HEK293 (cell line): ENCODE measurements at regions not wholly inside any gene's neighbourhood (a gene's known extent, or its start where the extent isn't known, plus 50 kb on each side); places are given as distances from the start of the nearest gene placed in this dataset.

Experiments
- KLF17 ChIP-seq: fragments of 450-650 bp; formaldehyde crosslinking; IDR thresholded peaks from 2 replicates; pipeline ENCODE4 v1.5.1; 2016; ENCODE audit warnings: missing biosample characterization, missing genetic modification characterization
- KLF7 ChIP-seq: fragments of 450-650 bp; formaldehyde crosslinking; IDR thresholded peaks from 2 replicates; pipeline ENCODE4 v1.5.1; 2016; ENCODE audit warnings: missing biosample characterization, missing genetic modification characterization, borderline replicate concordance
- KLF9 ChIP-seq: fragments of 450-650 bp; formaldehyde crosslinking; IDR thresholded peaks from 2 replicates; pipeline ENCODE4 v1.5.1; 2016; ENCODE audit warnings: missing biosample characterization, missing genetic modification characterization, low read depth
- ZFP37 ChIP-seq: fragments of 450-650 bp; formaldehyde crosslinking; IDR thresholded peaks from 2 replicates; pipeline ENCODE4 v1.5.1; 2016; ENCODE audit warnings: missing biosample characterization, missing genetic modification characterization
- ZNF140 ChIP-seq: fragments of 450-650 bp; formaldehyde crosslinking; IDR thresholded peaks from 2 replicates; pipeline ENCODE4 v1.5.1; 2016; ENCODE audit warnings: missing biosample characterization, missing genetic modification characterization
- ZNF16 ChIP-seq: fragments of 450-650 bp; formaldehyde crosslinking; IDR thresholded peaks from 2 replicates; pipeline ENCODE4 v1.5.1; 2016; ENCODE audit warnings: low read depth, missing biosample characterization, missing genetic modification characterization
- ZNF274 ChIP-seq, 2 experiments: fragments of 200-500 bp in 1 of 2; fragments of 450-650 bp in 1 of 2; sonication (Bioruptor generic) in 1 of 2; formaldehyde crosslinking in 1 of 2; IDR thresholded peaks; 2 replicates each; pipeline versions ENCODE4 v1.5.1 to v1.6.1; 2014 to 2016; ENCODE audit warnings: borderline replicate concordance in 1 of 2, inconsistent platforms in 1 of 2, low read length in 1 of 2, missing biosample characterization in 1 of 2, missing genetic modification characterization in 1 of 2
- ZNF426 ChIP-seq: fragments of 450-650 bp; formaldehyde crosslinking; IDR thresholded peaks from 2 replicates; pipeline ENCODE4 v1.5.1; 2017; ENCODE audit warnings: missing biosample characterization, missing genetic modification characterization, mild to moderate bottlenecking, inconsistent platforms, moderate library complexity
- ZNF549 ChIP-seq: fragments of 450-650 bp; IDR thresholded peaks from 2 replicates; pipeline ENCODE4 v1.5.1; 2018; ENCODE audit warnings: missing biosample characterization, missing genetic modification characterization, mild to moderate bottlenecking, inconsistent platforms, moderate library complexity
- ZNF792 ChIP-seq: fragments of 450-650 bp; formaldehyde crosslinking; IDR thresholded peaks from 2 replicates; pipeline ENCODE4 v1.5.1; 2016; ENCODE audit warnings: missing biosample characterization, missing genetic modification characterization
- ZNF843 ChIP-seq: fragments of 450-650 bp; formaldehyde crosslinking; IDR thresholded peaks from 2 replicates; pipeline ENCODE4 v1.5.1; 2016; ENCODE audit warnings: missing biosample characterization, missing genetic modification characterization
- TF ChIP-seq, protein P1 (sequence below): fragments of 450-650 bp; formaldehyde crosslinking; IDR thresholded peaks from 2 replicates; pipeline ENCODE4 v1.5.1; 2016; ENCODE audit warnings: missing biosample characterization, missing genetic modification characterization
- TF ChIP-seq, protein P2 (sequence below): IDR thresholded peaks from 2 replicates; pipeline ENCODE4 v1.6.1; 2011; ENCODE audit warnings: mild to moderate bottlenecking, low read depth, low read length, borderline replicate concordance

DNA sequence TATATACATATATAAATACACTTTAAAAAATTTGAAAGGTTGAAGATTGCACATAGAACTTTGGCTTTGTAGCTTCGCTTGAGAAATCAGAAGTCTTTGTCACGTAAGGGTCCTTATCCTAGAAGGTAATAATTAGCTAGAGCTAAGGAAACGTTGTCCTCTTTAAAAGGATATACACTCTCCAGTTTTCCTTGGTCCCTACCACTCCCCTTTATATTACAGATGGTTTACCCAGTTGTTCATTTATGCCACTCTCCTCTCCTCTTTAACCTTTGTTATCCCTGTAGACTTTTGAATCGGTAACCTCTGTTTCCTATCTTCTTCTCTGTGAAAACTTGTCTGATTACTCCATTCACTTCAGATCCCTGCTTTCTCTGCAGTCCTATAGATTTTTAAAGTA lies 1101.0 kb upstream of the SEMA6A start:
- TF ChIP-seq, protein P1, sequence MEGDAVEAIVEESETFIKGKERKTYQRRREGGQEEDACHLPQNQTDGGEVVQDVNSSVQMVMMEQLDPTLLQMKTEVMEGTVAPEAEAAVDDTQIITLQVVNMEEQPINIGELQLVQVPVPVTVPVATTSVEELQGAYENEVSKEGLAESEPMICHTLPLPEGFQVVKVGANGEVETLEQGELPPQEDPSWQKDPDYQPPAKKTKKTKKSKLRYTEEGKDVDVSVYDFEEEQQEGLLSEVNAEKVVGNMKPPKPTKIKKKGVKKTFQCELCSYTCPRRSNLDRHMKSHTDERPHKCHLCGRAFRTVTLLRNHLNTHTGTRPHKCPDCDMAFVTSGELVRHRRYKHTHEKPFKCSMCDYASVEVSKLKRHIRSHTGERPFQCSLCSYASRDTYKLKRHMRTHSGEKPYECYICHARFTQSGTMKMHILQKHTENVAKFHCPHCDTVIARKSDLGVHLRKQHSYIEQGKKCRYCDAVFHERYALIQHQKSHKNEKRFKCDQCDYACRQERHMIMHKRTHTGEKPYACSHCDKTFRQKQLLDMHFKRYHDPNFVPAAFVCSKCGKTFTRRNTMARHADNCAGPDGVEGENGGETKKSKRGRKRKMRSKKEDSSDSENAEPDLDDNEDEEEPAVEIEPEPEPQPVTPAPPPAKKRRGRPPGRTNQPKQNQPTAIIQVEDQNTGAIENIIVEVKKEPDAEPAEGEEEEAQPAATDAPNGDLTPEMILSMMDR (tag by site-specific recombination): no peak
- TF ChIP-seq ZNF426 (tag by site-specific recombination) (no peak), ZNF843 (no peak), ZFP37 (no peak), KLF9 (tag by site-specific recombination) (no peak), ZNF792 (tag by site-specific recombination) (no peak), ZNF16 (tag by site-specific recombination) (no peak), KLF17 (tag by site-specific recombination) (no peak), ZNF549 (tag by site-specific recombination) (no peak), KLF7 (tag by site-specific recombination) (no peak), ZNF274 (IDR thresholded peaks at IDR 0.05; ENCODE audit: low read length) (no peak), ZNF274 (tag by site-specific recombination; IDR thresholded peaks at IDR 0.05; ENCODE audit: borderline replicate concordance) (no peak), ZNF140 (no peak)
- TF ChIP-seq, protein P2, sequence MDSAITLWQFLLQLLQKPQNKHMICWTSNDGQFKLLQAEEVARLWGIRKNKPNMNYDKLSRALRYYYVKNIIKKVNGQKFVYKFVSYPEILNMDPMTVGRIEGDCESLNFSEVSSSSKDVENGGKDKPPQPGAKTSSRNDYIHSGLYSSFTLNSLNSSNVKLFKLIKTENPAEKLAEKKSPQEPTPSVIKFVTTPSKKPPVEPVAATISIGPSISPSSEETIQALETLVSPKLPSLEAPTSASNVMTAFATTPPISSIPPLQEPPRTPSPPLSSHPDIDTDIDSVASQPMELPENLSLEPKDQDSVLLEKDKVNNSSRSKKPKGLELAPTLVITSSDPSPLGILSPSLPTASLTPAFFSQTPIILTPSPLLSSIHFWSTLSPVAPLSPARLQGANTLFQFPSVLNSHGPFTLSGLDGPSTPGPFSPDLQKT: no peak
